GM21576 (cell line): ENCODE measurements at regions not wholly inside any gene's neighbourhood (a gene's known extent, or its start where the extent isn't known, plus 50 kb on each side); places are given as distances from the start of the nearest gene placed in this dataset.

Source experiments
- ATAC-seq: cut with Tn5 transposase; IDR thresholded peaks from one replicate; pipeline ENCODE4 v1.9.1; 2021; ENCODE audit warnings: mild to moderate bottlenecking, moderate library complexity; ENCODE audit not compliant: unreplicated experiment

DNA sequence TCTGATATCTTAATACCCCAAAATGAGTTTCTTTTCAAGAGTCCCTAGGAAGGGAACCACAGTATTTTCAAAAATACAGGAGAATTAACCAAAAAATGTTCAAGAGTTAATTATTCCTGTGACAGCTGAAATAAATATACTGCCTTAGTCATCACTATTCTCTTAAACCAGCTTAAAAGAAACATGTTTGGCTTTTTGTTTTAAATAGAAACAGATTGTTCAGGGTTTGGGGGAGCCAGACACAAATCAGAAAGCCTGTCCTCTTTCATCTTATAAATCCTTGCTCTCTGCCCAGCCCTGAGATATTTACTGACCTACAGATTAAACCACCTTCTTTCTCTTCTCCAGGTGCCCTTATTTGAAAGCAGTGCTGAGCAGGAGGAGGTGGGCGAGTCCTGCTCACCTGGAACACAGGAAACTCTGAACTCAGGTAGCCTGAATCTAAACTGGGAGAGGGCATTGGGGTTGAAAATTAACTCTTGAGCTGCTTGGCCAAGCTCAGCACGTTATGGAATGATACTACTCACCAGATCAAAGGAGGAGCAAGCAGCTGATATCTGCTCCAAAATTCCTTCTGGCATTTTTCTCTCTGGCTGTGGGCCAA is 84.1 kb upstream of the SPRED1 start:
- ATAC-seq = no peak

DNA sequence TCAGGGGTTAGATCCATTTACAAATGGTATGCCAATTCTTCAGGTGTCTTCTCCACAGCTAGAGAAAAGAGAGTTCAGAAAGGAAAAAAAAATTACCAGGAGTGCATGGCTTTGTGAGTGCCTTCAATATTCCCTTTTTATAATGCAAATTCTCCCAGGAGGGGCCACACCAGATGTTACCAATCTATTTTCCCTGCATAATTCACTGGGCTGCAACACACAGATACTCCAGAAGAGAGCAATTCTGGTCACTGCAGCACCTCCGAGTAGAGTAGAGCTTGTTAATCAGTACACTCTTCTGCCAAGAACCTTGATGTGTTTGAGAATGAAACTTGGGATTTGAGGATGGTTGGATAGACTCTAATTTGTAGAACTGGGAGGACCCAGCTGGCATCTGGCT is 80.7 kb upstream of the SPRED1 start:
- ATAC-seq = no peak

DNA sequence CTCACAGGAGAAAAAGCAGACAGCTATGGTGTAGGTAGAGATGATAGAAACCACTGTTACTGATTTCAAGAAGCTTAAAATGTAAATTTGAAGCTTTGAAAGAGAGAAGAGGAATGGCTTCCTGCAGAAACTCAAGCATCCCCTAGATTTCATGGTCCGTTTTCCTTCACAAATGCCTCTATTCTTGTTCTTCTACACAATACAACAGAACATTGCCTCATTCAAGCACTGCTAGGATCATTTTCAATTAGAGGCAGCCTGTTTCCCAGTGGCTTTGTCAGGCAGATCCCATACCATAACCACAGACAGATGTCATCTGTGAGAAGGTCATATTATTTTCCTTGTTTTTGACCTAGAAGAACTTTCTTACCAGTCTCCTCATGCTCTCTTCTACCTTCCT is 77.9 kb upstream of the SPRED1 start:
- no peak for ATAC-seq

DNA sequence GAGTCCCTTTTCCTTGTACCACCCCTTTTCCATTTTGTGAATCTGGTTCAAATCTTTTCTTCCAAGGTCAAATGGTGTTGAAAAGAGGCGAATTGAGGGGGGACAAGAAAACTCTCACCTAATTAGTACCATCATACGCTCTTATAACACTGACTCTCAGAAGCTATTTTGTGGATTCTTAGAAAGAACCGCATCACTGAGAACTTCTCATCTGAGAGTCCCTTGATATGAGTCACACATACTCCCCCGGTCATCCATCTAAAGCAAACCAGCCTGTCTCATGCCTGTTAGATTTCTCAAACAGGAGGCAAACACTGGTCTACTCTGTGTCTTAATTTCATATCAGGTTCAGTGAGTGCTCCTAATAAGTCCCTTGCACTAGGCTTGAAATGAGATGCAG is 76.5 kb upstream of the SPRED1 start:
- ATAC-seq = peak; percentile 93

DNA sequence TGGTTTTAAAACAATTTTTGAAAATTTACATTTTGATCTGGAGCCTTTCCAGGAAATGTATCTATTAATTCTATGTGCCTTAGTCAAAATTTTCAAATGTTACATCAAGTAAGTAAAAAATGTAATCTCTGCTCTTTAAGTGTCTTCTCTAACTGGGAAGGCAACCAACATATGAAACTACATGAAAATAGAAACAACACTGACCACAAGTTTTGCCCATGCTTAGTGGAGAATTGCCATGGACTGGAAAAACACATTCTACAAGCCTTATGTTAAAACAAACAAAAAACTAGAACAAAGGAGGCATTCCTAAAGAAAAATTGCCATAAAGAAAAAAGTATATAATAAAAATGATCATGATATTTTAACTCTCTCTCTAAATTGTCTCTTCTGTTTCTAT is 75.9 kb upstream of the SPRED1 start:
- ATAC-seq = no peak

DNA sequence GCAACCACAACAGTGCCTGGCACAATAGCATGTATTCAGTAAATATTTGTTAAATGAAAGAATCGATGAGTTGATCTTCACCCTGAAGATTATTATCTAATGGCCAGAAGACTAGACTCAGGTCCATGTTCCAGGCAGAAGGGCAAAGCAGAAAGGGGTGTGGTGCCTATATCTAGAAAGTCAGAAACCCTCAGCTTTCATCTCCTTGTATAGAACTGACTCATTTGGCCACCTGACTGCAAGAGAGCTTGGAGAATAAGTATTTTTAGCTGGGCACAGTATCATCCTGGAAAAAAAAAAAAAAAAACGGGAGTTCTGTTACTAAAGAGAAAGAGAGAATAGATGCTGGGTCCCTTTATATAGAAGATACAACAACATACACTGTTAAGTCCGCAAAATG is 69.7 kb upstream of the SPRED1 start:
- ATAC-seq = no peak

GRCh38 chr15:38186507-38186906 is 66.1 kb upstream of the SPRED1 start:
- peak; percentile 82 for ATAC-seq

DNA sequence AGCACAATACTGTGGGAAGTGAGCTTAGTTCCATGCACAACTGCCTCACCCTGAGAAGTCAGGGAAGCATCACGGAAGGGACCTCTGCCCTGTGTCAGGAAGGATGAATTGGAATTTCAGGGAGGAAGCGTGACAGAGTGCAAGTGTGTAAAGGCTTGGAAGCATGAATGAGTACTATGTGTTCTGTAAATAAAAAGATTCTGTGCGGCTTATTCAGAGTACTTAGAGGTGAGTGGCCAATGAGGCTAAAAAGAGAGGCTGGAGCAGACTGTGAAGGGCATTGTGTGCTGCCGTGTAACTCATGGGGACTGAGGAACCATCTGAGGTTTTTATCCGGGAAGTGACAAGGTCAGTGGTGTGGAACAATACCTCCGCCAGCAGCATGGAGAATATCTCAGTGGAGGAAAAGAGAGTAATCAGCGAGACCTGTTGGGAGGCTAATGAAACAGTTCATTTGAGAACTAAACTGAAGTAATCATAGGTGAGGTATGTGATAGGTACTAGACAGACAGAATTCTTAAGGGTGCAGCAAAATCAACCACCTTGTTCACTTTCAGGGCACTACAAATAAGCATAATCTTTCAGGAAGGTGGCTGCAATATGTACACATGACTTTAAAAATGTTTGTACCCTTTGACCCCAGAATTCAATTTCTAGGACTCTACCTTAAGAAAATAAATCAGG is 64.9 kb upstream of the SPRED1 start:
- ATAC-seq = no peak

DNA sequence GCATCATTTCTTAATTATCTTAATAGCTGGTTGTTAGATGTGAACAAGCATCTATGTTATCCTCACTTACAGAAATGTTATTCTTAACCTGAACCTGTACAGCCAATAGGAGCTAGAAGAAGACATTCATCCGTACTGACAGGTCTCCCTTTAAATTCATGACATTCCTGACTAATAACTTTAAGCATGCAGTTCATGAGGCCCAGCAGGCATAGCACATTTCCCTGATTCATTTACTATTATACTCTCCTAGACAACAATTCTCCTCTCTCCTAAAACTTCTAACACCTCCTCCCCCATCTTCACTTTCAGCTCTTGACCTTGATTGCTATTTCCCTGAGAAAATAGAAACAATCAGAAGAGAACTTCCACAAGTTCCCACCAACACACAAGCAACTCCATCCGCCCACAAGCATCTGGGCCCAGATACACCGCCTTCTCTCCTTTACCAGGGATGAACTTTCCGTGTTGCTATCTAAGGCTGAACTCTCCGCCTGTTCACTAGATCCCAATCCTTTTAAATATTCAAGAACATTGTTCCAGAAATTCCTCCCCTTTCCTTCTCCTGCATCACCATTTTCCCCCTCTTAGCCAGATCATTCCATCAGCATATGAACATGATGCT is 62.9 kb upstream of the SPRED1 start:
- no peak for ATAC-seq

GRCh38 chr15:38190501-38190900 is 62.1 kb upstream of the SPRED1 start:
- ATAC-seq = no peak

- no peak for ATAC-seq
Measured at GRCh38 chr15:38192496-38192895, 60.1 kb upstream of the SPRED1 start.

- ATAC-seq = no peak
Measured at GRCh38 chr15:38193496-38193895, 59.1 kb upstream of the SPRED1 start.

DNA sequence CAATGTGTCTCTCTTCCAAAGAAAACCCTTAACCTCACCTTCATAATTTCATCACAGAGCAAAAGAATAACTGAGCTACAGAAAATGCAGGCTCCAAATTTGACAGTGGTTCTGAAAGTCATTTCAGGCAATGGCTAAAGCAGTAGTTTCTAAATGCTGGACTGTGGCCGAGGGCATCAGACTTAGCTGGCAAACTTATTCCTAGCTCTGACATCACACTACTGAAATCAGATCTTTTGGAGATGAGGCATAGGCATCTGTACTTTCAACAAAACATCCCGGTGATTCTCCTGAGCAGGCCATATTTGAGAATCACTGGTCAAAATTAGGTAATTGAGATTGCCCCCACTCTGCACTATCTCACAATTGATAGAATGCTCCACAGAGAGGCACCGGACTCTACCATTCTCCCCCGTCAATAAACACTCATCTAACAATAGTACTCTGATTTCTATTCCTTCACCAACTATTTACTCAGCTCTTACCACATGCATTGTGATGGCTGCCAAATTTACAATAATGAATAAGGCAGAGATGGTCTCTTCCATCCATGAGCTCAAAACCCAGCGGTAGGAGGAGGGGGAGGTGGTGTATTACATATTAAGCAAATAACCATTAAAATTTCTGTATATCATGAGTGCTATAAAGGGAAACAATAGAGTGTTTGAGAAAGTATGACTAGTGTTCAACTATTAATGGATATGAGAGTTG is 57.3 kb upstream of the SPRED1 start:
- no peak for ATAC-seq

DNA sequence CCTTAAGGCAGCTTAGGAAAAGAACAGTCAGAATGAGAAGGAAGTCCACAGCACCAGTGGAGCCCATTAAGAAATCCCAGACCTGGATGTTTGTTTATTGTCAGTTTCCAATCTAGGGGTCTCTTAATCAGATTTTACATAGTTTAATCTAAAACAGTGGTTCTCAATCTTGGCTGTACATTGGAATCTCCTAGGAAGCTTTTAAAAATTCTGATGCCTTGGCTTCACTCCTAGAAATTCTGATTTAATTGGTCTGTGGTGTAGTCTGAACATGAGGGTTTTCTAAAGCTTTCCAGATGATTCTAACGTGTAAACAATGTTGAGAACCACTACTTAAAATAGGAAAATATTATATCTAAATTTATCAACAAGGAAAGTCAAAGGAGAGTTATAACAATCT is 56.6 kb upstream of the SPRED1 start:
- ATAC-seq = no peak

GRCh38 chr15:38197553-38197952 is 55.1 kb upstream of the SPRED1 start:
- ATAC-seq = no peak

GRCh38 chr15:38201714-38202113 is 50.9 kb upstream of the SPRED1 start:
- ATAC-seq = no peak

GRCh38 chr15:38202361-38202760 is 50.3 kb upstream of the SPRED1 start:
- no peak for ATAC-seq
